ENCODE measurements at regions not wholly inside any gene's neighbourhood (a gene's known extent, or its start where the extent isn't known, plus 50 kb on each side); places are given as distances from the start of the nearest gene placed in this dataset.

DNA sequence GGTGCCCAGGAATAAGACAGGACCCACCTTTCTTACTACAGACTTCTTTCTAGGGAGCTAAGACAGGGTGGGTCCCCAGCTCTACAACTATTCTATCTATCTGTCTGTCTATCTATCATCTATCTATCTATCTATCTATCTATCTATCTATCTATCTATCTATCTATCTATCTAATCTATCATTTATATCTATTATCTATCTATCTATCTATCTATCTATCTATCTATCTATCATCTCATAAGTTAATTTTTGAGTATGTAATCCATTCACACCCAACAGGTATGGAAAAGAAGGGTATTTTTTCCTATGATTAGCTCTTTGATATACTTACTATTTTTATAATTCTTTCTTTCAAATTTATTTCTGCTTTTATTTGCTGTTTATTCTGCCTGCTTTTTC is 55.9 kb downstream of the BAMBI start:
- Histone ChIP-seq H3K4me1 (replicated peaks) (no peaks in the 10 kb centered on the region), H3K27ac (no peak overlapping the region), H3K27me3 (replicated peaks; ENCODE audit: insufficient read depth) (no peaks in the 10 kb centered on the region), H3K9me3 (no peaks in the 10 kb centered on the region), H3K4me3 (no peak overlapping the region), H3K36me3 (no peaks in the 10 kb centered on the region)
- TF ChIP-seq POLR2A (IDR thresholded peaks at IDR 0.05) (no peak), CTCF (IDR thresholded peaks at IDR 0.05) (no peak), POLR2AphosphoS5 (IDR thresholded peaks at IDR 0.05) (no peak)
- DNase-seq (ENCODE audit: low spot score) = no peak
- intact Hi-C loops (cut with DNase I) = no loop called here

DNA sequence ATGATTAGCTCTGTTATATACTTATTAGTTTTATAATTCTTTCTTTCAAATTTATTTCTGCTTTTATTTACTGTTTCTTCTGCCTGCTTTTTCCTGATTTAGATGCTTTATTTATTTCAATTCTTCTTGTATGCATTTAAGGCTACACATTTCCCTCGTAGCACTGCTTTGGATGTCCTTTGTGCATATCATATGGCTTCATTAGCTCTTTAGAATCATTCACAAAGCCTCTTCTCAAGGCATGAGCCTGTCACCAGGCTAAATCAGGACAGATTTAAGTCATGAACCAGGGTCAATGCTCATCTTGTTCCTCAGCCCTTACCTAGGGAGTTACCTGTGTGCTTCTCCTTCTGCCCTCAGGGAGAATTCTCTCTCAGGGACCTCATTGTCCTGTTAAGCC is 56.3 kb downstream of the BAMBI start:
- TF ChIP-seq POLR2AphosphoS5 (IDR thresholded peaks at IDR 0.05) (no peak), CTCF (IDR thresholded peaks at IDR 0.05) (no peak), POLR2A (IDR thresholded peaks at IDR 0.05) (no peak)
- Histone ChIP-seq H3K27ac (no peak overlapping the region), H3K4me1 (replicated peaks) (no peaks in the 10 kb centered on the region), H3K27me3 (replicated peaks; ENCODE audit: insufficient read depth) (no peaks in the 10 kb centered on the region), H3K4me3 (no peak overlapping the region), H3K36me3 (no peaks in the 10 kb centered on the region), H3K9me3 (no peaks in the 10 kb centered on the region)
- intact Hi-C loops (cut with DNase I) = no loop called here
- 95% methylated on average over 1 of the region's 1 CpG for WGBS
- no peak for DNase-seq (ENCODE audit: low spot score)

GRCh38 chr10:28734938-28735759 is 57.8 kb downstream of the BAMBI start:
- Histone ChIP-seq H3K27ac (no peak overlapping the region), H3K36me3 (no peaks in the 10 kb centered on the region), H3K9me3 (no peaks in the 10 kb centered on the region), H3K4me3 (no peak overlapping the region), H3K4me1 (replicated peaks) (no peaks in the 10 kb centered on the region), H3K27me3 (replicated peaks; ENCODE audit: insufficient read depth) (no peaks in the 10 kb centered on the region)
- intact Hi-C loops (cut with DNase I) = no loop called here
- 60% methylated on average over 4 of the region's 4 CpGs for WGBS
- TF ChIP-seq POLR2A (IDR thresholded peaks at IDR 0.05) = no peak
- no peak for TF ChIP-seq CTCF (IDR thresholded peaks at IDR 0.05)
- DNase-seq (ENCODE audit: low spot score) = no peak

GRCh38 chr10:28737096-28737495 is 59.8 kb downstream of the BAMBI start:
- Histone ChIP-seq H3K27ac (no peak overlapping the region), H3K27me3 (replicated peaks; ENCODE audit: insufficient read depth) (no peaks in the 10 kb centered on the region), H3K9me3 (no peaks in the 10 kb centered on the region), H3K36me3 (no peaks in the 10 kb centered on the region), H3K4me1 (replicated peaks) (no peaks in the 10 kb centered on the region), H3K4me3 (no peak overlapping the region)
- no peak for TF ChIP-seq POLR2A (IDR thresholded peaks at IDR 0.05)
- TF ChIP-seq POLR2AphosphoS5 (IDR thresholded peaks at IDR 0.05) = no peak
- no peak for TF ChIP-seq CTCF (IDR thresholded peaks at IDR 0.05)
- no peak for DNase-seq (ENCODE audit: low spot score)
- WGBS = 72% methylated on average over 2 of the region's 2 CpGs
- intact Hi-C loops (cut with DNase I) = no loop called here

DNA sequence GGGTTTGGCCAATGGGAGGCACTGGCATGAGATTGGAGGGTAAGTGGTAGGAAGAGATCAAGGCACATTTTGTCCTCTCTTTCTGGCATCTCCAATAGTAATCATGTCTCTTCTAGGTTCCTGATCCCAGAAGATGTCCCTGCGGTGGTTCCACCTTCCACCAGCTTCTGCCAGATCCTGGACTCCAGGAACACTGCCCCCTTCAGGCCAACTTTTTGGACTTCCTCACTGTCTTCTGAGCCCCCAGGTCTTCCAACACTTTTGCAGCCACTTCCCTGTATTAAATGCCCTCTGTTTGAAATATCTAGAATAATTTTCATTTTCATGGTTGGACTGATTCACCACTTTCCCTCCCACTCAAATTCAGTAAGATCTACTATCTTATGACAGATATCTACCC is 60.9 kb downstream of the BAMBI start:
- no peak for DNase-seq (ENCODE audit: low spot score)
- no peaks in the 10 kb centered on the region for H3K4me1 ChIP-seq (replicated peaks)
- WGBS = 100% methylated on average over 1 of the region's 1 CpG
- H3K36me3 ChIP-seq = no peaks in the 10 kb centered on the region
- no peaks in the 10 kb centered on the region for H3K27me3 ChIP-seq (replicated peaks; ENCODE audit: insufficient read depth)
- H3K27ac ChIP-seq = no peak overlapping the region
- no peak for TF ChIP-seq CTCF (IDR thresholded peaks at IDR 0.05)
- H3K9me3 ChIP-seq = no peaks in the 10 kb centered on the region
- intact Hi-C loops (cut with DNase I) = no loop called here
- H3K4me3 ChIP-seq = no peak overlapping the region
